Ishikawa (cell line): ENCODE measurements at regions not wholly inside any gene's neighbourhood (a gene's known extent, or its start where the extent isn't known, plus 50 kb on each side); places are given as distances from the start of the nearest gene placed in this dataset.

Source experiments
- CEBPB ChIP-seq: IDR thresholded peaks from 2 replicates; pipeline ENCODE4 v1.6.1; 2012
- CREB1 ChIP-seq: IDR thresholded peaks from 2 replicates; pipeline ENCODE4 v1.6.1; 2012; ENCODE audit warnings: low read depth
- EGR1 ChIP-seq: IDR thresholded peaks from 2 replicates; pipeline ENCODE4 v1.6.1; 2012
- EP300 ChIP-seq: IDR thresholded peaks from 2 replicates; pipeline ENCODE4 v1.6.1; 2012; ENCODE audit warnings: borderline replicate concordance
- MAX ChIP-seq: IDR thresholded peaks from 2 replicates; pipeline ENCODE4 v1.6.1; 2012
- NFIC ChIP-seq: IDR thresholded peaks from 2 replicates; pipeline ENCODE4 v1.6.1; 2012
- RAD21 ChIP-seq: IDR thresholded peaks from 2 replicates; pipeline ENCODE4 v1.6.1; 2012; ENCODE audit warnings: low read depth
- REST ChIP-seq: IDR thresholded peaks from 2 replicates; pipeline ENCODE4 v1.6.1; 2012; ENCODE audit warnings: low read depth, mild to moderate bottlenecking
- TAF1 ChIP-seq: IDR thresholded peaks from 2 replicates; pipeline ENCODE4 v1.6.1; 2012; ENCODE audit warnings: low read depth, mild to moderate bottlenecking
- TCF12 ChIP-seq: IDR thresholded peaks from 2 replicates; pipeline ENCODE4 v1.6.1; 2012; ENCODE audit warnings: low read depth
- TEAD4 ChIP-seq: IDR thresholded peaks from 2 replicates; pipeline ENCODE4 v1.6.1; 2012
- USF1 ChIP-seq: IDR thresholded peaks from 2 replicates; pipeline ENCODE4 v1.6.1; 2012
- YY1 ChIP-seq: IDR thresholded peaks from 2 replicates; pipeline ENCODE4 v1.6.1; 2012; ENCODE audit warnings: low read depth
- ZBTB7A ChIP-seq: IDR thresholded peaks from 2 replicates; pipeline ENCODE4 v1.6.1; 2012; ENCODE audit warnings: low read depth

GRCh38 chr6:51552435-51552834 lies 535.0 kb downstream of the PKHD1 start:
- TF ChIP-seq ZBTB7A: no peak
- TF ChIP-seq REST: no peak
- TF ChIP-seq CREB1: no peak
- TF ChIP-seq EP300: no peak
- TF ChIP-seq TAF1: no peak
- no peak for TF ChIP-seq USF1
- no peak for TF ChIP-seq RAD21
- no peak for TF ChIP-seq EGR1
- TF ChIP-seq TCF12: no peak
- no peak for TF ChIP-seq YY1
- TF ChIP-seq TEAD4: no peak
- no peak for TF ChIP-seq MAX
- no peak for TF ChIP-seq NFIC
- TF ChIP-seq CEBPB: no peak
